ENCODE measurements at regions not wholly inside any gene's neighbourhood (a gene's known extent, or its start where the extent isn't known, plus 50 kb on each side); places are given as distances from the start of the nearest gene placed in this dataset.
"Not testable (repeated sequence)": the region's sequence is repeated elsewhere in the genome, so short reads cannot be mapped to it uniquely, and the experiment has no call there.

DNA sequence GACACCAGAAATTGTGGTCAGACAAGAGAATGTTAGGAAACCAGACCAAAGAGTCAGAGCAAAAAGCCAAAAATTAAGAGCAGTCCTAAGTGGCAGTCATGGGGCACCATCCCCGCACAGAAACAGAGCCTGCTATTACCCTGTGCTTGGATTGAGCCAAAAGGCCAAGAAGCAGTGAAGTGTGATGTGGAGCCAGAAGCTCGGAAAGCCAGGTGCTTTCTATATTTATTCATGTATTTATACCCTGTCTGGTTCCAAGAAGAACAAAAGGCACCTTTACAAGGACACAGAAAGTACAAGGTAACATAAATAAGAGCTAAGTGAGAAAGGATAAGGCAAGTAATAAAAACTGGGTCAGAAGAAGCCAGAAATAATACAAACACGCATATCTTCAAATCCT is 336.2 kb upstream of the CNR1 start:
- H3K27ac ChIP-seq: no peak overlapping the region
- DNase-seq (ENCODE audit: low read depth, low spot score): no peak

DNA sequence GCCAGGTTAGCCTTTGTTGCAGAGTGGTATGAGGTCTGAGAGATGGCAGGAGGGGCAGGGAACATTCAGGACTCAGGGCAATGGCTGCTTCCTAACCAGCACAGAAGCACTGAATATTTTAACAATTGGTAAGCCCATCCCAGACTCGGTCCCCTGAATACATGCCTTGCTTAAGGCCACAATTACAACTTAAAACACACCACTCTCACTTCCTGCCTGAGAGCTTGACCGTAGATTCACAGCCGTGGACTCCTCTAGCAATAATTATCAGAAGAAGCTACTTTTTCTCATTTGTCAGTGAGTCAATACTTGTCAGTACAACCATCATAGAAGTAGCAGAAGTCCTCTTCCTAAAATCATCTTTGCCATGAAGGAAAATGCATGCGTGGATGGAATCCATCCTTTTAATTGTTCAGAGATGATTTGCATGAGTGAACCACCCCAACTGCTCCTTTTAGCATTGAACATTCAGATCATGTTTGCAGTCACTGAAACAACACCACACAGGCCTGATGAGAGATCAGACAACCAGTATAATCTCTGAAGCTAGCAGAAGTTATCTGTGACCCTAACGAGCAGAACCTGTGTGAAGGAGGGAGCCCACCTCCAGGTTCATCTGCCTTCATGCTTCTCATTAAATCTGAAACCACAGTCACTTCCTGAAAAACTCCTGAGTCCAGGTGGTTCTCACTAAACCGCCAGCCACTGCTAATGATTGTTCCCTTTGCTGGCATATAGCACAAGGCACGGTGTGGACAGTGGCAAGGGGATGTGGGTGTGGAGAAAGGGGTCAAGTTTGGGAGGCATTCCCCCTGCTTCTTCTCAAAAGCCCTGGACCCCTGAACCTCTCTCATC is 333.9 kb upstream of the CNR1 start:
- H3K27ac ChIP-seq: no peak overlapping the region
- DNase-seq (ENCODE audit: low read depth, low spot score): no peak

DNA sequence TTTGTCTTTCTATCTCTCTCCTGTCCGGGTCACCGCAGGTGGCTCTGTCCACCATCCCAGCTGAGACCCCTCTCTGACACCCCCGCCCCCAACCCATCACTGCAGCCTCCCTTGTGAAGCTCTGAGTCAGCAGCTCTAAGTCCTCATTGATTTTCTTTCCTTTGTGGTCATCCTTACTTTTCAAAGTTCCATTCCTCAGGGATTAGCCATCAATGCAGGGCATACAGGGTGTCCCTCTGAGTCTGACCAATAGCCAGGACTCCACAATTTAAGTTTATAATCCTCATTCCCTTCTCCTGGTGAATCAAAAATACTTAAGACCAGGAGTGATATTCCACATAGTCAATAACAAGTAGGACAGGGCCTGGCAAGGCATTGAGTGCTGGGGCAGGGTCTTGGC is 333.3 kb upstream of the CNR1 start:
- no peak for DNase-seq (ENCODE audit: low read depth, low spot score)
- no peak overlapping the region for H3K27ac ChIP-seq

DNA sequence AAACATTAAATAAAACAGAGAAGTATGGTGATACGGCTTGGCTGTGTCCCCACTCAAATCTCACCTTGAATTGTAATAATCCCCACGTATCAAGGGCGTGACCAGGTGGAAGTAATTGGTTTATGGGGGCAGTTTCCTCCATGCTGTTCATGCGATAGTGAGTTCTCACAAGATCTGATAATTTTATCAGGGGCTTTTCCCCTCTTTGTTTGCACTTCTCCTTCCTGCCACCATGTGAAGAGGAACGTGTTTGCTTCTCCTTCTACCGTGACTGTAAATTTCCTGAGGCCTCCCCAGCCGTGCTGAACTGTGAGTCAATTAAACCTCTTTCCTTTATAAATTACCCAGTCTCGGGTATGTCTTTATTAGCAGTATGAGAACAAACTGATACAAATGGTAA is 331.3 kb upstream of the CNR1 start:
- H3K27ac ChIP-seq: not testable (repeated sequence)

DNA sequence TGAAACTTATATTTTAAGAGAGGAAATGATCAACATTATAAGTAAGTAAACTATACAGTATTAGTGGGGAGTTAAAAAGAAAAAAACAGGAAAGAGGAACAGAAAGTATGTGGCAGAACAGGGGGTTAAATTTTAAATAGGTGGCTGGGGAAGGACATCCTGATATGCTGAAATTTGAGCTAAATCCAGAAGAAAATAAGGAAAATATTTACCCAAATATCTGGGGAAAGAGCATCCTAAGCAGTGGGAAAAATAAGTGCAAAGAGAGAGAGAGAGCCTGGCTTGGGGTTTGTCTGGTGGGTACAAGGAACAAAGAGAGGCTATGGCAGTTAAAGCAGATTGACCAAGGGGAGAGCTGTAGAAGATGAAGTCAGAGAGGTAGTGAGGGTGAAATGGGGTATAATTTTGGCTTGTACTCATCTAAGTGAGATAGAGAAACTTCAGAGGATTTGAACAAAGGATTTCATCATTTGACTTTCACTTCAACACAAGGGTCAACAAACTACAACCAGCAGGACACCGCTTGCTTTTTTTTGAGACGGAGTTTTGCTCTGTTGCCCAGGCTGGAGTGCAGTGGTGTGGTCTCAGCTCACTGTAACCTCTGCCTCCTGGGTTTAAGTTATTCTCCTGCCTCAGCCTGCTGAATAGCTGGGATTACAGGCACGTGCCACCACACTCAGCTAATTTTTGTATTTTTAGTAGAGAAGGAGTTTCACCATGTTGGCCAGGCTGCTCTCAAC is 328.4 kb upstream of the CNR1 start:
- DNase-seq (ENCODE audit: low read depth, low spot score): no peak
- H3K27ac ChIP-seq: no peak overlapping the region

More for the DNA sequence above, 331.3 kb upstream of the CNR1 start:
- not testable (repeated sequence) for DNase-seq (ENCODE audit: low read depth, low spot score)

DNA sequence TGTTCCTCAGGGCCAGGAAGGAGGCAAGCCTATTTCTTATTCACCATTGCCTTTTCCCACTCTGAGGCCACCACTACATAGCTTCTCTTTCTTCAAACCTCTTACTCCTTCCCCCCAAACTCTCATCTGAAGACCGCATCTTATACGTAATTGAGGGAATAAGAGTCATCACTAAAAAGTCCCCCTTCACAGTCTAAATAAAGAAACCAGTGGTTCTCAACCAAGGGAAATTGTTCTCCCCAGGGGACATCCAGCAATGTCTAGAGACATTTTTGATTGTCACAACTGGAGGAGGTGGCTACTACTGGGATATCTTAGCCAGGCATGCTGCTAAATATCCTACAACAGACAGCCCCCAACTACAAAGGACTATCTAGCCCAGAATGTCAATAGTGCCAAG is 327.6 kb upstream of the CNR1 start:
- no peak overlapping the region for H3K27ac ChIP-seq
- DNase-seq (ENCODE audit: low read depth, low spot score): no peak

DNA sequence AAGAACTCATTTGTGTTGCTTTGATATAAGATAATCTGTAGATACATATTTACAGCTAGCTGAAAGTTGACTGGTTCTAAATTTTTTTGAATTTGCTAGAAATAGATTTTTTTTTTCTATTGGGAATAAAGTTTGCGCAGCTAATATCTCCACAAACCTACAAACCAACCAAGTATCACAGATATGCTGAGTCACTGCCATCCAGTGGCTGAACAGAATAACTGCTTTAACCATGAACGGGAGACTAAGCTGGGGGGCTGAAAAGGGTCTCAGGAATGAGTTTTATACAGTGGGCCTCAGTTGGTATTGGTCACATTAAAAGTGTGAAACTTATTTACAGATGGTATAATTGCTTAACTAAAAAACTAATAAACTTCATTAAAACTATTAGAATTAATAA is 326.7 kb upstream of the CNR1 start:
- H3K27ac ChIP-seq: no peak overlapping the region
- DNase-seq (ENCODE audit: low read depth, low spot score): no peak

DNA sequence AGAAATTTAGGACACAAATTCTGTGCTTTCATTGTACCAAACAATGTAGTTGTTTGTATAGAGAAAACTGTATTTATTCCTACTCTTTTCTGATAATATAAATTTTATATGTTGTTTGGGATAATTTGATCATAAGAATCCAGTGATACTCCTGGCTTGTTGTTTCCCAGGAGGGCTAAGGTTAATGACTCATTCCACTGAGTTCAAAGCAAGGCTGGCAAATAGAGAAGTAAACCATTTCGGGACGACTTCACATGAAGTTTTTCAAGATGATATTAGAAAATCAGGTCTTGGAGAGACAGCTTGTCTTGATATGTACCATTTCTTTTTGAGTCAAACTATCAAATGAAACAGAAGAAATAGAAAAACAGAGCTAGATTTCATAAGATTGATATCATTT is 326.1 kb upstream of the CNR1 start:
- DNase-seq (ENCODE audit: low read depth, low spot score): no peak
- no peak overlapping the region for H3K27ac ChIP-seq

DNA sequence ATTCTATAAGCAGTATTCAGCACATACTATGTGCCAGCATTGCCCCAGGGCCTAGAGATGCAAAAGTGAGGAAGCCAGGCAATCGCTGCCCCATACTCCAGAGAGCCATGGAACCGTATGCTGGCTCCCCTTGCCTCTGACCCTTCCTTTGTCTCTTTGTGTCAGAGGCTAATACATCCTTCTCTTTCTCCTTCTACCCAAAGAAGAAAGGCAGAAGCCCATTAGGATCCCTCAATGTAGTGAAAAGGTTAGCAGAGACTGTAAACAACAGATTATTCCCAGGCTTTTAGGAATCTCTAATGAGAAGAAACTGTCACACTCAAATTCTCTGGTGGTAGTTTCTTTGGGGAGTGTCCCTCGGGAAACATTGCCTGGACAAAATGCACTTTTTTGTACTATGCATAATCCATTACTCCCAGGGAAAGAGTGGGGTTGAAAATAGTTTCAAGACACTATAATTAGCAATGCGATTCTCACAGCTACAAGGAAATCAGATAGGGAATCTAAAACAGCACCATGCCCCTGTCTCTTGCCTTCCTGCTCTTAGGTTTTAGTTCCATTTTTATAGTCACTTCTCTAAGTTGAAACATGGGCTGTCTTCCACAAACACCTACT is 325.2 kb upstream of the CNR1 start:
- no peak for DNase-seq (ENCODE audit: low read depth, low spot score)
- H3K27ac ChIP-seq: no peak overlapping the region

DNA sequence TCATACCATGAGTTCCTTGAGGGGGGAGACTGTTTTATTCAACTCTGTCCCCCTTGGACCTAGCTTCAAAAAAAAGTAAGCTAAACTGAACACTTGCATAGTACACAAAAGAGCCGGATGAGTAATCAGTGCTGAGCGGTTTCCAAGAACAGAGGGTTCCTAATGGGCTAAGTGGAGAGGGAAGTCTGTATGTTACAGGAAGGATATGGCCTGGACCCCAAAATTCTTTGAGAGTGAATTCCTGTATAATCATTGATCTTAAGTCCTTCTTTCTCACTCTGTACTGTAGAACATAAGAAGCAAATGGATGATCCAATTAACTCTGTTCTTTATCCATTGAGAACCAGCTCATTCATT is 324.7 kb upstream of the CNR1 start:
- H3K27ac ChIP-seq: no peak overlapping the region
- no peak for DNase-seq (ENCODE audit: low read depth, low spot score)

DNA sequence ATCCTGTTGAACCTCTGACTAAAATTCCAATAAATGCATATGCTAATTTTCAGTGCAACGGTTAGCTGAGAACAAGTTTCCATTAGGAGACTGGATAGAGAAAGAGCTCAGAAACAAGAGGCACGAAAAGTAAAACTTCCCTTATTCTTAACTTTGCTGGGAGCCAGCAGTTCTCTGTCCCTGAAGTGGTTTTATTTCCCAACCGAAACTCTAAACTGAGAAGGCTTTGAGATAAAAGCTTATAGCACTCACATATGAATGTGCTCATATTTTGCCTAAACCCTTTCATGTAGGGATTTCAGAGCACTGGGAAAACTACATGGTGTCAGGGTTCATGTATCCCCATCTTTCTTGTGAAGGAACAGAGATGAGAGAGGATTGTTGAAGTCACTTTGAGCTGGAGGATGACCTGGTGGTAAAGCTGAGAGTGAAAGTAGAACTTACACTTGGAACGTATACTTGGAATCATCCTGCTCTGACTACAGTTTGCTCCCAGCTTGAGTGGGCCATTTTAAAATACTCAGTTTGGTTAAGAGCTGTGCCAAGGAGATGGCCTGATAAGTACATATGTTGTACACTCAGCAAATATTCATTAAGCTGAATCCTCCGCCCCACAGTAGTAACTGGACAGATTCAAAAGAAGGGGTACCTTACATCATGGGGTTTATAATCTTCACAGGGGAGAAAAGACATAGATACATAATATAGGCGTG is 324.2 kb upstream of the CNR1 start:
- H3K27ac ChIP-seq: no peak overlapping the region
- no peak for DNase-seq (ENCODE audit: low read depth, low spot score)

DNA sequence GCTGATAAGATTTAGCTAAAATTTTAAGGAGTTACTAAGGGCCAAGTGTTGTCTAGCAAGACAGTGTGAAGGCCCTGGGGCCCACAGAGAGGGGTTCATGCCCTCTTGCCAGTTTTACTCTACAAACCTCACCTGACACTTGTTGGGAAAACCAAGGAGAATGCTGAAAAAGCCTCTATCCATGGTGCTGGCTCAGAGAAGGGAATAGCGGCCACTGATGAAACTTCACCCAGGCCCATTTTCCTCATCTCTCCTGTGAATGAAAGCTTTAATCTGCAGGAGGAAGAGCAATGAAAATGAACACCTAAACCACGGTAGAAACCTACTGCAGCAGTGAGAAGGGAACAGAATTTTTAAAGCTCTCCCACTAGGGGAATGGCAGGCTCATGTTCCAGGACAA is 317.3 kb upstream of the CNR1 start:
- no peak overlapping the region for H3K27ac ChIP-seq
- DNase-seq (ENCODE audit: low read depth, low spot score): no peak

DNA sequence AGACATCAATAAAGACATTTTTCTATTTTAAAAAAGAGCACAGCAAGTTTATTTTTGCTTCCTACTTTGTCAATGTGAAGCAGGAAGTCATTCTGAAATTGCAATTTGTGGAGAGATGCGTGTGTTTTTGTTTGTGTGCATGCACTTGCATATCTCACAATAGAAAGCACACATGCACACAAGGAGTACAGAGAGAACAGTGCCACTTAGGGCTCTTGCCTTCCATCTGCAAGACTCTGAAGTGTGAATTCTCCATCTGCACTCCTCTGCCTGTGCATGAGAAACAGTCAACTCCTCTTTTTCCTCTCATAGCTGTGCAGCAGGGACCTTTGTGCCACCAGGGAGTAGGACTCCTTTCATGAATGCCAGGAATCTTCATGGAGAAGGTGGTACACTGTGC is 316.3 kb upstream of the CNR1 start:
- no peak overlapping the region for H3K27ac ChIP-seq
- DNase-seq (ENCODE audit: low read depth, low spot score): no peak

DNA sequence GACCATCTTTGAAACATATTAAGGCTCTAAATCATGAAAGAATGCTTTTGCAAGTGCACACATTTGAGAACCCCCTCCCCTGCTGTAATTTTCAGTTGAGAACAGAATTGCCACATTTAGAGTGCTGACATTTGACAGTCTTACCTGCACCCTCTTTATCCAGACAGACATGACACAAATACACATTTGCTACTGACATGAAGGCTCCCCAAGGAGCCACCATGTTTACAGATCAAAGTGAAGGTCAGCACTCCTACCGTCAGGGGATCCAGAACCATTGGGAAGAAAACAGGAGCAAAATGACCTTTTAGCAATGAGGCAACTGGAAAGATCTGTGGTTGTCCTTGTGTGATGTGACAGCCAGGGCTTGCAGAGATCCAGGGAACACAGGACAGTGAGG is 315.4 kb upstream of the CNR1 start:
- no peak for DNase-seq (ENCODE audit: low read depth, low spot score)
- H3K27ac ChIP-seq: no peak overlapping the region

DNA sequence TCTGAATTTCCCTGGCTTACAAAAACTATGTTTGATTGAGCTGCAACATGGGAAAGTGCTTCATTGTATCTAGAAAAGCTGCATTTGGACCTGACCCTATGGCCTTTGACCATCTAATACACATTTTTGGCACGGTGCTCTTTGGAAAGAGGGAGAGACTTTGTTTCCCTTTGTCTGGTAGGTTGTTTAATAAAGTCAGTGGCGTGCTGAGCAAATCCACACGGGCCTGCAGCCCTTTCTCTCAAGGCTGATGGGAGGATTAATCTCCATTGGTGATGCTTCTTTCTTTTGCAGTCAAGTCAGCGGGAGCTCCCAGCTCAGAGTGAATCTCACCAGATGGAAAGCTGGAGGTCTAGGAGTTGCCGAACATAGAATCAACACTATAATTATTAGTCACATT is 314.7 kb upstream of the CNR1 start:
- no peak for DNase-seq (ENCODE audit: low read depth, low spot score)
- no peak overlapping the region for H3K27ac ChIP-seq

DNA sequence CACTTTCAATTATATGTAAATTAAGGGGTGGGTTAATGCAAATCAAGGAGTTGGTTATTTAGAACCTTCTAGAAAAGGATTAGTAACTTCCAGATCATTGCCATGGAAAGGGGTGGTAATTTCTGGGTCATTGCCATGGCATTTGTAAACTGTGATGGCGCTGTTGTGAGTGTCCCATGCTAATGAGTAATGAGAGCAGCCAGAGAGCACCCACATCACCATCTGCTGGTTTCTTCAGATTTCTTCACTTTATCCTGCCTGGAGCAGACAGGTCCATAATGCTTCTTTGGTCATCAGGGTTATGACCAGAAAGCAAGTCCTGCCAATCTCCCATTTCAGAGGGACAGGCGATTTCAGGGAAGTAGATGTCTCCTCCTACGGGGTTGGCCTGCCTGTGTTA is 311.3 kb upstream of the CNR1 start:
- DNase-seq (ENCODE audit: low read depth, low spot score): no peak
- no peak overlapping the region for H3K27ac ChIP-seq

DNA sequence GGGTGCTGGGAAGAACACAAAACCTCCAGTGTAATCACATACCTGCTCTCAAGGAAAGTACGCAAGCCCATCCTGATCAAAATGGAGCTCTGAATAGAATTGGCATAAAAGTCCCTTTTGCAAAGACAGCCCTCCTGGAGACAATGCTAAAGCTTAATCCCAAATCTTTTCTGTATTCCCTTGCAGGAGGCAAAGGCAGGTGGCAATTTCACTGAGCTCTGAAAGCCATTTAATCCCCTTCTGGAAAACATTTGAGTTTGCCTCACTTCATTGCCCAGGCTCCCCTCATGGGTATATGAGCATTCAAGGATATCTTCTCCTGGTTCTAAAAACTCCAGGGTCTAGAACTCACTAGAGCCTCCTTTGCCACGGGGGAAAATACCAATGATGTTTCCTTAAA is 310.2 kb upstream of the CNR1 start:
- no peak for DNase-seq (ENCODE audit: low read depth, low spot score)
- no peak overlapping the region for H3K27ac ChIP-seq

DNA sequence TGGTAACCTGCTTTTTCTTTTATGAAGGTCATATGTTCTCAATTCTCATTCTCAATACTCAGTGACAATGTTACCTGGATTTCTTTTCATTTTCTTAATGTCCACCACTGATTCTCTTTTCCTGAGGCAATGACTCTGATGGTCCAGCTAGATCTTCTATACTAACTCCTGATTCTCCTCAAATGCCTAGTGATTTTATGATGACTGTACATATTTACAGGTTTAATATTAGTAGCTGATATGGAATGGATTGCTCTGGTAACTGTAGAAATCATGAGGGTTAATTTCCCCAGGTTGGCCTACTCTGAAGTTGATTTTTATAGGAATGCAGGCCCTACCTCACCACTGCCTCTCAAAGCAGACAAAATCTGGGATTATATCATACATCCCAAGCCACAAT is 308.6 kb upstream of the CNR1 start:
- no peak overlapping the region for H3K27ac ChIP-seq
- no peak for DNase-seq (ENCODE audit: low read depth, low spot score)

DNA sequence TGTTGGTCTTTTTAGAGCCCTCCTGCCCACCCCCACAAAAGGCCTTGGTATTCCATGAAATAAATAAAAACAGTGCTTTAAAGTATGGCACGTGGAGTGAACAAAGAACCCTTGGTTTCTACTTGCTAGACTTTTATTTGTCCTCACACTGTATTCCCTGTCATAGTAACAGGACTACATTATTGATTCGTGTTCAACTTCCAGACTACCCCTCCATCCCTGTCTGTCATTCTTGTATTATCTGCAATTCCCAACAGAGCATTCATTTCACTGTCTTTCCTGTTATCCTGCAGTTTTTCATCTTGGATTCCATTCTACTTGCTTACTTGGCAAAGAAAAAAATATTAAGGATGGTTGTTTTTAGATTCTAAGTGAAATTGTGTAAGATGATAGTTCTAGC is 307.4 kb upstream of the CNR1 start:
- no peak for DNase-seq (ENCODE audit: low read depth, low spot score)
- no peak overlapping the region for H3K27ac ChIP-seq

DNA sequence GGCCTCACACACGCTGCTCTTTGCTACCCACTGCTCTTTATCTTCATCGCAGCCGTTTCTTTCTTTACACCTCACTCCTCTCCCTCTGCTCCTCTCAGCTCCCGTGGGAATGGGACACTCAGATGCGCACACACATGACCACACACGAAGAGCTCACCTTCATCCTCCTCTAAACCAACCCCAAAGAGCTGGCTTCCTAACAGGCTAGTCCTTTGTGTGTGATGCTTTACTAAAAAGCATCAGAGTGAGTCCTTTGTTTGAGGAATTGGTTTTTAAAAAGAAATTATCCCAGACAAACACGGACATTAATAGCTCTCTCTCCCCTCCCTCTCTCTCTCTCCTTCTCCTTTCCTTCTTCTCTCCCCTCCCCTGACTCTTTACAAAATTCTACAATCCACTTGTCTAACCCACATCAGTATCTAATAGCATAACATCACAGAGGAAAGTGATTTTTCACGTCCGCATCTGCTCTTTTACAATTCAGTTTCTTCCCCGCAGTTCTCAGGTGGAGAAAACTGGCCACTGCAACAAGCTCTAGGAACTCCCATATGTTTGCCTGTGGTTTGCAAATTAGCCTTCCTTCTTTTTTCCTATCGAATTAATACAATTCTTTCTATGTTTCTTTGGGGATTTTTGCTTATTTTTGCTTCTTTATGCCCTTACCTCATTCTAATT is 306.8 kb upstream of the CNR1 start:
- DNase-seq (ENCODE audit: low read depth, low spot score): no peak
- H3K27ac ChIP-seq: no peak overlapping the region
